Fibroblast of villous mesenchyme (primary cell): ENCODE measurements at regions not wholly inside any gene's neighbourhood (a gene's known extent, or its start where the extent isn't known, plus 50 kb on each side); places are given as distances from the start of the nearest gene placed in this dataset.

Experiments
- DNase-seq: peaks from one replicate; pipeline ENCODE4 v3.0.0-alpha.2; 2010; ENCODE audit warnings: low read depth
- H3K4me3 ChIP-seq: 2 replicates; pipeline ENCODE4 v1.5.1; 2011; ENCODE audit warnings: low read depth, mild to moderate bottlenecking, low read length
- CTCF ChIP-seq: IDR thresholded peaks from 2 replicates; pipeline ENCODE4 v1.5.1; 2012; ENCODE audit warnings: low read depth, mild to moderate bottlenecking, low read length; ENCODE audit not compliant: insufficient read depth

GRCh38 chr15:87490666-87491065 lies 765.9 kb downstream of the NTRK3 start:
- TF ChIP-seq CTCF, result no peak
- peak; percentile 40 for DNase-seq
- H3K4me3 ChIP-seq, result no peak overlapping the region

- no peak for DNase-seq
- H3K4me3 ChIP-seq, result no peak overlapping the region
- TF ChIP-seq CTCF, result no peak
These were observed 766.5 kb downstream of the NTRK3 start for GRCh38 chr15:87489902-87490665.

- no peak for DNase-seq
- no peak overlapping the region for H3K4me3 ChIP-seq
- TF ChIP-seq CTCF, result no peak
These were observed 767.1 kb downstream of the NTRK3 start for GRCh38 chr15:87489456-87489855.

GRCh38 chr15:87487484-87487883 lies 769.1 kb downstream of the NTRK3 start:
- DNase-seq, result no peak
- TF ChIP-seq CTCF, result no peak

GRCh38 chr15:87483468-87483867 lies 773.1 kb downstream of the NTRK3 start:
- TF ChIP-seq CTCF, result no peak
- no peak overlapping the region for H3K4me3 ChIP-seq
- DNase-seq, result no peak

More at GRCh38 chr15:87487484-87487883, 769.1 kb downstream of the NTRK3 start:
- H3K4me3 ChIP-seq, result no peak overlapping the region

- TF ChIP-seq CTCF, result no peak
- no peak overlapping the region for H3K4me3 ChIP-seq
- DNase-seq, result no peak
These were observed 775.4 kb downstream of the NTRK3 start for GRCh38 chr15:87481126-87481525.

- H3K4me3 ChIP-seq, result no peak overlapping the region
- no peak for DNase-seq
- TF ChIP-seq CTCF, result no peak
These were observed 777.9 kb downstream of the NTRK3 start for GRCh38 chr15:87478687-87479072.
